ENCODE measurements at regions not wholly inside any gene's neighbourhood (a gene's known extent, or its start where the extent isn't known, plus 50 kb on each side); places are given as distances from the start of the nearest gene placed in this dataset.
"Not testable (repeated sequence)": the region's sequence is repeated elsewhere in the genome, so short reads cannot be mapped to it uniquely, and the experiment has no call there.

DNA sequence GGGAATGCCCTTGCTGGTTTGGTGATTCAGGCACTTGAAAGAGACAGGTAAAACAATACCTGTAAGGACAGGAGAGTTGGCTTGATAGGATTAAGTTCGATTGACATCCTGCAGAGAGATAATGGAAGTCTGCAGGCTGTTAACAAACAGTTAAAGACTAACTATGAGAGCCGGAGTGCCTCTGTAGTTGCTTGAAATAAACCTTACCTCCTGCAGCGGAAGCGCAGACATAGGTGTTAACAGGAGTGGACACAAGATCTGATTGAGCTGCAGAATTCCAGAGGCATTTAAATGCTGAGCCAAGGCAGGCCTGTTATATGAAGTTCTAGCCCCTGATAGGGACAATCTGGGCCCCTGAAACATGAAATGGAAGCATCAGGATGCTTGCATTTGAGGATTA lies 416.7 kb upstream of the MAOA start:
- DNase-seq = no peak

GRCh38 chrX:43255596-43255995 lies 400.5 kb upstream of the MAOA start:
- DNase-seq = no peak

- DNase-seq = no peak
Measured at GRCh38 chrX:43266487-43266886, 389.6 kb upstream of the MAOA start.

- no peak for DNase-seq
Measured at GRCh38 chrX:43267652-43268051, 388.4 kb upstream of the MAOA start.

- DNase-seq = no peak
Measured at GRCh38 chrX:43269201-43269600, 386.9 kb upstream of the MAOA start.

- DNase-seq = no peak
Measured at GRCh38 chrX:43277879-43278278, 378.2 kb upstream of the MAOA start.

- no peak for DNase-seq
Measured at GRCh38 chrX:43278440-43278839, 377.7 kb upstream of the MAOA start.

GRCh38 chrX:43279341-43279808 lies 376.7 kb upstream of the MAOA start:
- DNase-seq = no peak

DNA sequence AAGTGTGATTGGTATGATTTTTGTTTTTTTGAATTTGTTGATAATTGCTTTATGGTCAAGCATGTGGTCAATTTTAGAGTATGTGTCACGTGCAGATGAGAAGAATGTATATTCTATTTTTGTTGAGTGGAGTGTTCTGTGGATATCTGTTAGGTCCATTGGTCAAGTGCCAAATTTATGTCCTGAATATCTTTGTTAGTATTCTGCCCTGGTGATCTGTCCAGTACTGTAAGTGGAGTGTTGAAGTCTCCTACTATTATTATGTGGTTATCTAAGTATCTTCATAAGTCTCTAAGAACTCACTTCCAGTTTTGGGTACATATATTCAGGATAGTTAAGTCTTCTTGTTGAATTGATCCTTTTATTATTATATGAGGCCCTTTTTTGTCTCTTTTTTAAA lies 372.9 kb upstream of the MAOA start:
- no peak for DNase-seq

GRCh38 chrX:43311625-43312024 lies 344.5 kb upstream of the MAOA start:
- DNase-seq = not testable (repeated sequence)

GRCh38 chrX:43313035-43313434 lies 343.1 kb upstream of the MAOA start:
- DNase-seq = no peak

- DNase-seq = no peak
Measured at GRCh38 chrX:43314525-43314924, 341.6 kb upstream of the MAOA start.

DNA sequence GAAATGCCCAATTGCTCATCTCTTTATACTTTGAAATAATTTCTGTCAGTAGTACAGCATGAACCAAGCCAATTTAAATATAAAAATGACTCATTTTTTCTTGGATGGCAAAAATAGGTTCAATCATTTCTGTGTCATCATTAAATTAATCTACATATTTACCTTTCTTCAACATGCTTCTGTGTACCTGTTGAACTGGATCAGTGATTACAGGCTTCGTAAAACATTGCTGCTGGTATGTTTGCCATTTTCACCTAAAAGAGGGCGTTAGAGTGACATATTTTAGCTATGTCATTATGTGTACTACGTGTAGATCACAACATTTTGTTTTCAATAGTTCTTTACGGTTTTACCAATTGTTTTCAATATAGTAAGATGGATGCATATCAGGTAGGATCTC lies 340.5 kb upstream of the MAOA start:
- no peak for DNase-seq

GRCh38 chrX:43316146-43316545 lies 340.0 kb upstream of the MAOA start:
- no peak for DNase-seq

DNA sequence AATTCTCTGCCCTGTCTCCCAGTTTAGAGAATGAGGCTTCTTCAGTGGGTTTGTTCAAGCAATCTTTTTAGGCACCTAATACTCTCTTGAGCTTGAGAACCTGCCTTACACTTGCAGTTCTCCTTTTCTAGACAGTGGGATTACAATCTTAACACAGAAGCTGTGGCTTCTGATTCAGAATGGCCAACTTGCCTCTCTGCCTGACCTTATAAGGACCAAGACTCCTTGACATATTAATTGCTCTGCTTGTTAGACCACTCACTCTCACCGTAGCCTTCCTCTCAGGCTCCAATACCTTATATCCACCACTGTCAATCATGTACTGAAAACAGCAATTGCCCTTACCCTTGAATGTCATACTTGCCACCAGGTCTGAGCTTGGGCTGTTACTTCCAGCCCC lies 338.7 kb upstream of the MAOA start:
- no peak for DNase-seq

DNA sequence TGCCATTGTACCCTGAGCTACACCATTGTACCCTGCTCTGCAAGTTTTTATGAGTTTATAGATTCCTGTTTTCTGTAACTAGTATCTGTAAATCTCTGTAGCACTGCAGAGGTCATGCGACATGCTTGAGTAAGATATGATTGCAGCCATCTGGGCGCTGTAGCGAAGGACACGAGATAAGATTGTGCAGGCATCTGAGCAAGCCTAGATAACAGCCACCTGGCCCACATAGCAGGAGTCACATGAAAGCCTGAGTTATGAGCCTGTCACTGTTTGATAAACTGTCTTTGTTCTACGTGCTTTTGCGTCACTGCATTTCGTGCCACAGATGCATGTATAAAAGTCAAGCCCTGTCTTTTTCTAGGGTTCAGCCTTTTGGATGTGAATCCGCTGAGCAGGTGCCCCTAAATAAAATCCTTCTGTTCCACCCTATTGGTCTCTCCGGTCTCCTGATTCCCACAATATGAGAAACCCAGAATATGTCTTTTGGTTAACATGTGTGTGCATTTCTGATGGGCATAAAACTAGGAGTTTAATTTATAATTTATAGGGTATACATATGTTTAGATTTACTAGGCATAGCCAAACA lies 327.6 kb upstream of the MAOA start:
- no peak for DNase-seq

GRCh38 chrX:43333543-43333942 lies 322.6 kb upstream of the MAOA start:
- no peak for DNase-seq

GRCh38 chrX:43345166-43345565 lies 310.9 kb upstream of the MAOA start:
- DNase-seq = no peak

DNA sequence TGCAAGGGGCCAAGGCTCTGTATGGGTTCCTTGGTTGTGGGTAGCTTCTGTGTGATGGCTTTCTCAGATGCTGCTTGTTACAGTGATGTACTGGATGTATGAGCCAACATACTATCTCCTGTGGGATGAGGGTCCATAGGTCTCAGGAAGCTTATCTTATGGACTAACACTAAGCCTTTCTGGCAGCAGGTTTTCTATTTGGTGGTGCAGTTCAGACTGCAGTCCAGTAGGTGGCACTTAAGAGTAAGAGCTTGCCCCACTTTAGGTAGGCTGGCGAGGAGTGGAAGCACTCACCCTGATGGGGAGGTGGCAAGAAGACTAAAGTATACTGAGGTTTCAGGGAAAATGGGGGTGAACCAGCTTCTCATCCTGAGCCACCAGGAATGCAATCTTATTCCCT lies 306.7 kb upstream of the MAOA start:
- no peak for DNase-seq

DNA sequence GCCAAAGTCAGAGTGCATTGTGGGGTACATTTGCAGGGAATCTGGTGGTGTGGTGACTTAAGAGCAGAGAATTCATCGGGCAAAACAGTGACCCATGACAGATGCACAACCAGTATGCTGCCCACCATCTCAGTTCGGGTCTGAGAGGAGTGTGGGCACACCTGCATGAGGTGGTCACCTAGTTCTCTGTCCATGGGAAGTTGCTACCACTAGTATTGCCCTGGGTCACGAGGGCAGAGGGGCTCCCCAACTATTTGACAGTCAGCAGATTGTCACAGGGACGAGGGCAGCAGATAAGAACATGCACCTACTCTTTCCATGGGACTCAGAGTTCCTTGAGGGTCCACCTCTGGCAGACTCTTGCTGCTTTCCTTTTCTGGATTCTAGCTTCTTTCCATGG lies 305.2 kb upstream of the MAOA start:
- DNase-seq = no peak

DNA sequence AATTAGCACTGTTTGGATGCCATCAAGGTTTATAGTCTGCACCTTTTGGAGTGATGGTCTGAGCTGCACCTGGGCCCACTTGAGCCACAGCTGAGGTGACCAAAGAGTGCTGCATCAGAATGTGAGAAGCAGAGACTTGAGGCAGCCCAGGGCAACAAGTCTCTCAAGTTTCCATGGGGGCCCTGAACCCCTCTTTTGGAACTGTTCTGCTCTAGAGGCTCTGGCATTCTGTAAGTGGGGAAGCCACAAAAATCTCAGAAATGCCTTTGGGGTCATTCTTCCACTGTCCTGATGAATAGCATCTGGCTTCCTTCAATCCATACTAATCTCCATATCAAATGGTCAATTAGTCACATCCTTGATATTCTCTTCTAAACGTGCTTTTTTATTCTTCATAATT lies 298.4 kb upstream of the MAOA start:
- no peak for DNase-seq

DNA sequence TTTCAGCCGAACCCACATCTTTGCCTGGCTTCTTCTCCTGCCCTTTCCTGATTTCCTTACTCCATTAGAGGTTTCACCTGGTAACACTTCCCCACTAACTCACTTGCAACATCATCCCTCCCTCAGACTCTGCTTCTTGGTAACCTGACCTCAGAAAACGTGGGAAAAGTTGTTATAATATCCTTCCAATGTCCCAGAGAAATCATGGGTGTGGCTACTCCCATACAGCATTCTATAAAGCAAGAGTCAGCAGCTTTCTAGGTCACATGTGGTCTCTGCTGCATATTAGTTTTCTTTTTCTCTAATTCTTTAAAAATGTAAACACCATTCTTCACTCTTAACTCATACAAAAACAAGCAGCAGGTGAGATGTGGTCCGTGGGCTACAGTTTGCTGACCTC lies 283.1 kb upstream of the MAOA start:
- DNase-seq = no peak

DNA sequence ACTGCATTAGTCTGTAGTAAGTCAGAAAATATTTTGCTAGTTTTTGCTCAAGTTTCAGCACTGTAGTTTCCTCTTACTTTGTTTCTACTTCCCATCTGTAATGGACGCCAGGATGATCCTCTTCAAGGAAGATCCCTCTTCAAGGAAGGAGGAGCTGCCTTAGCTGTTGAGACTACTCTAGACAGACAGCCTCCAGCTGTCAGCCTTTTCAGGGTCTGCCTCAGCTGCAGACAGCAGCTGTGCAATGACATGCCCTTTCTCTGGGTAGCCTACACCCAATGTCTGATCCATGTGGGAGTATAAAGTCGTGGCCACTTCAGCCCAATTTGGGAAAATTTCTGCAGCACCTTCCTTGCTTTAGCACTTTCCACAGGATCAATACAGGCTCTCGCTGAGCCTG lies 281.0 kb upstream of the MAOA start:
- DNase-seq = no peak

GRCh38 chrX:43380704-43381103 lies 275.4 kb upstream of the MAOA start:
- no peak for DNase-seq

GRCh38 chrX:43386875-43387274 lies 269.2 kb upstream of the MAOA start:
- no peak for DNase-seq

- DNase-seq = no peak
Measured at GRCh38 chrX:43405191-43405590, 250.9 kb upstream of the MAOA start.
